ENCODE measurements at regions not wholly inside any gene's neighbourhood (a gene's known extent, or its start where the extent isn't known, plus 50 kb on each side); places are given as distances from the start of the nearest gene placed in this dataset.

- TF ChIP-seq EP300 (IDR thresholded peaks at IDR 0.05) (no peak), CTCF (IDR thresholded peaks at IDR 0.05) (no peak), POLR2A (IDR thresholded peaks at IDR 0.05) (no peak), POLR2AphosphoS5 (IDR thresholded peaks at IDR 0.05) (no peak)
Measured at GRCh38 chr14:84592770-84593169, 937.2 kb upstream of the FLRT2 start.

All from sigmoid colon (tissue), 4 donors.